A673 (cell line): ENCODE measurements at regions not wholly inside any gene's neighbourhood (a gene's known extent, or its start where the extent isn't known, plus 50 kb on each side); places are given as distances from the start of the nearest gene placed in this dataset.
"Not testable (repeated sequence)": the region's sequence is repeated elsewhere in the genome, so short reads cannot be mapped to it uniquely, and the experiment has no call there.

Experiments used
- BruUV-seq: library from RNA; stranded (reverse); fragments of 400-500 nt; replicated peaks from 2 replicates; lab custom pipeline; 2021; lab: Mats Ljungman, UMichigan
- CTCF ChIA-PET: fragments of 300-600 bp; sonication (Branson Sonifier 250); formaldehyde crosslinking; loops from one replicate; lab custom pipeline; 2022; ENCODE audit warnings: antibody characterized with exemption; lab: Charles Lee
- POLR2A ChIA-PET: fragments of 300-600 bp; sonication (Branson Sonifier 250); formaldehyde crosslinking; loops from one replicate; lab custom pipeline; 2022; ENCODE audit warnings: antibody characterized with exemption; ENCODE audit not compliant: low non-redundant PET; lab: Charles Lee
- DNase-seq: peaks from one replicate; pipeline ENCODE4 v3.0.0-alpha.2; 2015; ENCODE audit warnings: low spot score
- H3K27ac ChIP-seq: fragments of 200-600 bp; sonication (generic); 2 replicates; pipeline ENCODE4 v1.5.1; 2016; ENCODE audit warnings: mixed run types, low read depth, mild to moderate bottlenecking, mixed read lengths, antibody characterized with exemption, low read length; ENCODE audit not compliant: poor library complexity, severe bottlenecking
- H3K27me3 ChIP-seq: fragments of 200-600 bp; sonication (generic); replicated peaks from 2 replicates; pipeline ENCODE4 v1.6.1; 2017; ENCODE audit warnings: mixed run types, low read depth, mild to moderate bottlenecking, mixed read lengths, antibody characterized with exemption, low read length; ENCODE audit not compliant: insufficient read depth, poor library complexity
- H3K36me3 ChIP-seq: fragments of 200-600 bp; sonication (generic); 2 replicates; pipeline ENCODE4 v1.6.1; 2016; ENCODE audit warnings: mixed run types, mild to moderate bottlenecking, mixed read lengths, antibody characterized with exemption, low read length; ENCODE audit not compliant: insufficient read depth, poor library complexity, severe bottlenecking
- H3K4me1 ChIP-seq: fragments of 200-600 bp; sonication (generic); 2 replicates; pipeline ENCODE4 v1.6.1; 2017; ENCODE audit warnings: mixed run types, mild to moderate bottlenecking, mixed read lengths, antibody characterized with exemption, low read length; ENCODE audit not compliant: insufficient read depth, poor library complexity, severe bottlenecking
- H3K4me3 ChIP-seq: fragments of 200-600 bp; sonication (generic); 2 replicates; pipeline ENCODE4 v1.5.1; 2016; ENCODE audit warnings: low read depth, mixed run types, mild to moderate bottlenecking, mixed read lengths, low read length; ENCODE audit not compliant: poor library complexity, severe bottlenecking
- H3K9me3 ChIP-seq: fragments of 200-600 bp; sonication (generic); 2 replicates; pipeline ENCODE4 v1.6.1; 2016; ENCODE audit warnings: mixed run types, low read depth, mild to moderate bottlenecking, mixed read lengths, antibody characterized with exemption, low read length; ENCODE audit not compliant: poor library complexity, severe bottlenecking
- CTCF ChIP-seq: fragments of 300-800, 200-600 bp; sonication (generic); conservative IDR thresholded peaks from 2 replicates; pipeline ENCODE4 v1.5.1; 2017; ENCODE audit warnings: low read depth, mild to moderate bottlenecking, antibody characterized with exemption, low read length, moderate library complexity, mixed read lengths
- intact Hi-C: fragments of 100-400 bp; cut with micrococcal nuclease; formaldehyde crosslinking; loops from one replicate; pipeline ENCODE4 v1.10.0; 2022; ENCODE audit not compliant: unreplicated experiment

GRCh38 chr1:121016182-121017028 lies 126.8 kb downstream of the PPIAL4A start:
- H3K4me3 ChIP-seq, H3K36me3 ChIP-seq, BruUV-seq, CTCF ChIA-PET, H3K27me3 ChIP-seq, POLR2A ChIA-PET, intact Hi-C loops, H3K9me3 ChIP-seq, H3K4me1 ChIP-seq, H3K27ac ChIP-seq: not testable (repeated sequence)
- DNase-seq = peak; percentile 82

- POLR2A ChIA-PET, H3K27ac ChIP-seq, H3K4me1 ChIP-seq, intact Hi-C loops, H3K36me3 ChIP-seq, DNase-seq, BruUV-seq, H3K9me3 ChIP-seq, CTCF ChIA-PET, H3K27me3 ChIP-seq: not testable (repeated sequence)
- peak overlapping the region; percentile 24 for H3K4me3 ChIP-seq
- peak; percentile 33 for TF ChIP-seq CTCF
These were observed 130.3 kb downstream of the PPIAL4A start for GRCh38 chr1:121019715-121020349.

- DNase-seq = peak; percentile 66
- H3K9me3 ChIP-seq, H3K27me3 ChIP-seq, H3K4me1 ChIP-seq, POLR2A ChIA-PET, intact Hi-C loops, H3K27ac ChIP-seq, CTCF ChIA-PET, H3K36me3 ChIP-seq, BruUV-seq: not testable (repeated sequence)
- H3K4me3 ChIP-seq = peak overlapping the region; percentile 24
These were observed 131.0 kb downstream of the PPIAL4A start for GRCh38 chr1:121020350-121021236.

- CTCF ChIA-PET, H3K9me3 ChIP-seq, intact Hi-C loops, DNase-seq, POLR2A ChIA-PET, H3K4me1 ChIP-seq, BruUV-seq, H3K4me3 ChIP-seq, H3K27me3 ChIP-seq, H3K36me3 ChIP-seq, H3K27ac ChIP-seq: not testable (repeated sequence)
These were observed 132.1 kb downstream of the PPIAL4A start for GRCh38 chr1:121021716-121022115.

- POLR2A ChIA-PET, intact Hi-C loops: not testable (repeated sequence)
These were observed 143.4 kb downstream of the PPIAL4A start for GRCh38 chr1:121032878-121033494.

GRCh38 chr1:121036792-121037191 lies 147.2 kb downstream of the PPIAL4A start:
- H3K36me3 ChIP-seq, H3K9me3 ChIP-seq, H3K4me3 ChIP-seq, BruUV-seq, POLR2A ChIA-PET, CTCF ChIA-PET, DNase-seq, H3K27ac ChIP-seq, H3K27me3 ChIP-seq, intact Hi-C loops, H3K4me1 ChIP-seq: not testable (repeated sequence)

More at GRCh38 chr1:121032878-121033494, 143.4 kb downstream of the PPIAL4A start:
- H3K9me3 ChIP-seq, H3K36me3 ChIP-seq, H3K4me1 ChIP-seq, CTCF ChIA-PET, H3K4me3 ChIP-seq, H3K27ac ChIP-seq, DNase-seq, H3K27me3 ChIP-seq, BruUV-seq: not testable (repeated sequence)
